ENCODE measurements at regions not wholly inside any gene's neighbourhood (a gene's known extent, or its start where the extent isn't known, plus 50 kb on each side); places are given as distances from the start of the nearest gene placed in this dataset.
"Not testable (repeated sequence)": the region's sequence is repeated elsewhere in the genome, so short reads cannot be mapped to it uniquely, and the experiment has no call there.

- TF ChIP-seq CTCF (conservative IDR thresholded peaks at IDR 0.05; ENCODE audit: low read depth, low read length); EZH2 (IDR thresholded peaks at IDR 0.05; ENCODE audit: low read length, unreplicated experiment); EZH2phosphoT487 (IDR thresholded peaks at IDR 0.05; ENCODE audit: borderline replicate concordance, low read length): not testable (repeated sequence)
Observed at GRCh38 chr5:42319546-42319945, 103.7 kb upstream of the GHR start.
